HG02943 (cell line): ENCODE measurements at regions not wholly inside any gene's neighbourhood (a gene's known extent, or its start where the extent isn't known, plus 50 kb on each side); places are given as distances from the start of the nearest gene placed in this dataset.
"Not testable (repeated sequence)": the region's sequence is repeated elsewhere in the genome, so short reads cannot be mapped to it uniquely, and the experiment has no call there.

Experiments used
- ATAC-seq: cut with Tn5 transposase; IDR thresholded peaks from one replicate; pipeline ENCODE4 v1.9.1; 2021; ENCODE audit warnings: mild to moderate bottlenecking, low read depth, moderate library complexity; ENCODE audit not compliant: unreplicated experiment

GRCh38 chr6:112457886-112458285 lies 110.8 kb downstream of the RFPL4B start:
- no peak for ATAC-seq

DNA sequence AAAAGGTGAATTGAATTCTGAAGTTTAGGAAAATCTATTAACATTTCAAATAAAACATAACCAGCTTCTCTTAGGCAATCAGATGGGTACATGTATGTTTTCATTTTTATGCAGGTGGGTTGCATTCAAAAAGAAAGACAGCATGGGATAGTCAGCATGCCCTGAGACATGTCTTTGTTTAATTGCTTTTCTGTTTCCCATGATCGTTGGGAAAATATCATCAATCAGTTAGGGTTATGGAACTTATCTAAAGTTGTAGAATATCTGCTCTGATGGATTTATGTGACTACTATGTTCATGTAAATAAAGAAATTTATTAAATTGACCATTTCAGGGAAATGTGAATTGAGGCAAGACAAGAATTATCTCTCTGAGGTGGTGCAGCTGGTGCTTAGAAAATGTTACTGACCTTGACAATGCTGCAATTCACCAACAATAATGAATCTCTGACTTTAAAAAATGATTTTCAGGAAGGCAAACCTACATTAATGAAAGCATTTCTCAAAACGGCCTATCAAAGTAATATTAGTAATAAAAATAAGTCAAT lies 112.7 kb downstream of the RFPL4B start:
- ATAC-seq: no peak

- no peak for ATAC-seq
Measured at GRCh38 chr6:112464901-112465665, 118.0 kb downstream of the RFPL4B start.

DNA sequence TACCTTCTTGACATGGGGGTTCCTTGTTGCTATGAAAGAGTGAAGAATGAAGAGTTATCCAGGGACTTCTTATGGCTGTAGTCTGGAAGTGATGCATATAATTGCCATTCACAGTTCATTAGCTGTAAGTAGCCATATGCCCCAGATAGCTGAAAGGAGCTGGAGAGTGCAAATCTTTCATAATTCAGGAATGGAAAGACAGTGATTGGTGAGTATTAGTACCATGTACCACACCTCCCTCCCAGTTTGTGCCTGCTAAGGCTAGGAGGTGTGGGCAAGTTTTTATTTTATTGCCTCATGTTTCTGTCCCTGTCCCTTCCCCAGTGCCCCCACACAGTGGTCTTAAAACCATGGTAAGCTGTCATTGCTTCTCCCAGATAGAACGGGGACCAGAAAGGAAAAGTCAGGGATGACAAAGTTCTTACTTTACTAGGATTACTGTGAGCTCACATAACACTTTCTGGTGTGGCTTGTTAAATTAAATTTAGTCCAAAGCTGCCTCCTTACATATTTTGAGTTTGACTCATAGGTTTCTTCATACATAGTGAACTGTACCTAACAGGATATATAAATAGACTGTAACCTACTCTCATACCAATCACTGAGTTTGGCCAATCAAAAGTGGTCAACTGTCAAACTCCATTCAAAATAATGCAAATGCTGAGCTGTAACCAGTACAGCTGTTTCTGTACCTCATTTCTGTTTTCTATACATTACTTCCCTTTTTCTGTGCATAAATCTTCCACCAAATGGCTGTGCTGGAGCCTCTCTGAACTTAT lies 119.4 kb downstream of the RFPL4B start:
- no peak for ATAC-seq

DNA sequence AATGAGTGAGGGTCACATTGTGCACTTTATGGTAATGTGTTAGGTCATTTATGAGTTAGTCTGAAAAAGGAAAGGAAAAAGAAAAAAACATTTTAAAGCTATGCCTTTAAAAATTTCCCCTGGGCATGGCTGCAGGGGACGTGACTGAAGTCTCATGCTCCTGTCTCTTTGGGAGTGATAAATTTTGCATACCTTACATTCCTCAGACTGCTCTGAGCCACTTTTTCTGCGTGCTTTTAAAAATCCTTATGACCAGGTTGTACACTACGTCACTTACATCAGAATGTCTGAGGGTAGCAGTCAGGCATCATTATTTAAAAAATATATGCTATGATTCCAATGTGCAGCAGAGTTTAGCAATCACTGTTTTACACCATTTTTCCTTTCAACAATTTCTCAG lies 121.2 kb downstream of the RFPL4B start:
- no peak for ATAC-seq

- no peak for ATAC-seq
Measured at GRCh38 chr6:112469306-112469705, 122.2 kb downstream of the RFPL4B start.

DNA sequence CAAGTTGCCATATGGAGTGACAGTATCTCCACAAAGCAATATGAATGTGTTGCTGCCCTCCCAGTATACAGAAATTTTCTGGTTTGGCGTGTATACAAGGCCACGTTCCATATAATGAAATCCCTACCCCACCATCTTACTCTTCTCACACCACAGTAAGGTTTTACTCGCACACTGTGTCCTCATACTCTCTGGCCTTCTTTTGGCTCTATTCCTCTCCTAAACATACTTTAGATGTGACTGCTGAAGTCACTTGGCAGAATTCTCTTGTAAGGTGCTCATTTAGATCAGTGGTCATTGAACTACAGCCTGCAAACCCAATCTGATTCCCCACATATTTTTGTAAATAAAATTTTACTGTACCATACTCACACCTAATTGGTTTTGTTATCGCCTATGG lies 123.2 kb downstream of the RFPL4B start:
- no peak for ATAC-seq

DNA sequence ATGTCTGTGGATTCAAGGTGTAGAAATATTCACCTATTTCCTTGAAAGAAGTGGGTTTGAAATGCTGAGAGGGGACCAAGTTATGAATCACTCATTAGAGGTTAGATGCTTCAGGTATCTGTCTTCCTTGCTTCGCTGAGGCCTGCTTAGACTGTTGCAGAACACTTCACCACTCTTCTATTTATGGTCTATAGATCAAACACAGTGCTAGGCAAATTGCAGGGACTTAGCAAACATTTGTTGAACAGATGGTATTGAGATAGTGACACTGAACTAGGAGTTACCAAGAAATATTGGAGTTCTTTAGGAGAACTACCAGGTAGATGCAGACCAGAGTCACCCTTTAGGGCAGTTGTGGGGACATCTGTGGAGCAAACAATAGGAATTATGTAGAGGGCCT lies 123.8 kb downstream of the RFPL4B start:
- ATAC-seq: no peak

- ATAC-seq: no peak
Measured at GRCh38 chr6:112475083-112475482, 128.0 kb downstream of the RFPL4B start.

GRCh38 chr6:112477125-112477524 lies 130.0 kb downstream of the RFPL4B start:
- no peak for ATAC-seq

DNA sequence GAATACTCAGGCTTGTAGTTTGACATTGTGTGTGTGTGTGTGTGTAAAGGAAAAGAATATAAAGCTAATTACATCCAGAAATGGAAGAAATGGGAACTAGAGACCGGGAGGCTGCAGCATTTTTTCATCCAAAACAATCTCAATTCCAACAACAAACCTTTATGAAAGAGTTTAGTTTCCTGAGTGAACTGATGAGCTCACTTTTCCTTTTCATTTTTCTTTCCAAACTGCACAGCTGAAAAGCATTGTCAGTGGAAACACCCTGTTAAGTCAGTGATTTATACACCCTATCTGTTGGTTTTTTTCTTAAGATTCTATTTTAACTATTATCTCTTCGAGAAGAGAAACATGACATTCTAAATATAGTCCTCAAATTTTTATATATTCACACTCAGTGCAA lies 130.9 kb downstream of the RFPL4B start:
- no peak for ATAC-seq

DNA sequence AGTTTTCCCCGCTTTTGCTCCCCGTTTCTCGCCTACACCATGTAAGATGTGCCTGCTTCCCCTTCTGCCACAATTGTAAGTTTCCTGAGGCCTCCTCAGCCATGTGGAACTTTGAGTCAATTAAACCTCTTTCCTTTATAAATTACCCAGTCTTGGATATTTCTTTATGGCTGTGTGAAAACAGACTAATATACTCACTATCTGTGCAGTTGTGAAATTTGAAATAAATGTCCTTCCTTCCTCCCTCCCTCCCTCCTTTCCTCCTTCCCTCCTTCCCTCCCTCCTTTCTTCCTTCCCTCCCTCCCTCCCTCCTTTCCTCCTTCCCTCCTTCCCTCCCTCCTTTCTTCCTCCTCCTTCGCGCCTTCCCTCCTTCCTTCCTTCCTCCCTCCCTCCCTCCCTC lies 132.8 kb downstream of the RFPL4B start:
- not testable (repeated sequence) for ATAC-seq

DNA sequence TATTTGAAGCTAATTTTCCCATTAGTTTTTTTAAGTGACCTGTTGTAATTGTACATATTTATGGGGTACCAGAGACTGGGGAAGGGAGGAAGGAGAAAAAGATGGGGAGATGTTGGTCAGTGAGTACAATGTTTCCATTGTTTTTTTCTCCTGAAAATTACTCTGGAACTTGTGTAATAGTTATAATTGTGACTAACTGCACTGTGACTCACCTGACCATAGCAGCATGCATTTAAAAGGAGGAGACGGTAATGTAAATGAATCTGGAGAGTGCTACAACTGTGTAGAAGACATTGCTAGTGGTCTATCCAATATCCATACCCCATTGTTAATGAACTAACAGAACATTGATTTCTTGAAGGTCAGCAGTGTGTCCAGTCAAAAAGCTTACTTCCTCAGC lies 133.4 kb downstream of the RFPL4B start:
- ATAC-seq: no peak

- no peak for ATAC-seq
Measured at GRCh38 chr6:112481211-112481610, 134.1 kb downstream of the RFPL4B start.

DNA sequence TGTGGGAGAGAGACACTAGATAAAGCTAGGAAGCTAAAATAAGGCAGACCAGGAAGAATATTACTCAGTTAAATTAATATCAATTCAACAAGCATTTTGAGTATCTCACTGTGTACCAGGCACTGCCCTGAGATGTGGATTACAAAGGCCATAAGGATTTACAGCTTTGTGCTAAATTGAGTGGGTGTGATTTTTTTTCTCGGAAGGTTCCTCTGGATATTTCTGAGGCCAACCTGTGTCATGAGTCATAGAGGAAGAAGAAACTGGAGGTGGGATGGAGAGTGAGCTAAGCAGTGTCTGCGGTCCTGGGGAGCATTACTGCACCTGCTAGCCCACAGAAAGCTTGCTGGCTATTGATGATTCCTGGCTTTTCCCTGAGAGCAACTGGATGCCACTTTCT lies 135.2 kb downstream of the RFPL4B start:
- no peak for ATAC-seq

- no peak for ATAC-seq
Measured at GRCh38 chr6:112485120-112485826, 138.1 kb downstream of the RFPL4B start.

- ATAC-seq: no peak
Measured at GRCh38 chr6:112485827-112486212, 138.7 kb downstream of the RFPL4B start.

GRCh38 chr6:112486454-112486853 lies 139.3 kb downstream of the RFPL4B start:
- no peak for ATAC-seq

- no peak for ATAC-seq
Measured at GRCh38 chr6:112488238-112488637, 141.1 kb downstream of the RFPL4B start.

DNA sequence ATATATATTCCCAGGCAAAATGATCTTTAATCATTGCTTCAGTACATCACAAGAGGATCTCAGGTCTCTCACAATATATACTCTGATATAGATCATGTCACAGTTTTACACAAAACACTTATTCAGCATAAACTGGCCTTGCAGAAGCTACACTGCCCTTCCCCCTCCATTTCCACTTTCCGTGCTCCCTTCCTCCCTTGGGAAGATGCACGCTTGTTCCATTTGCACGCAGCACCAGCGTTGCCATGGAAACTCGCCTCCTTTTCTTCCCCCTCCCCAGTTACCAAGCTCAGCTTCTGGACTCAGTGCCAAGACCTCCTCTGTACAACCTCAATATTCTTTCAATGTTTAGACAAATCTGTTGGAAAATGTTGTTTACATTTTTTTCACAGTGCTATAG lies 154.6 kb downstream of the RFPL4B start:
- no peak for ATAC-seq
